ENCODE measurements at regions not wholly inside any gene's neighbourhood (a gene's known extent, or its start where the extent isn't known, plus 50 kb on each side); places are given as distances from the start of the nearest gene placed in this dataset.
"Not testable (repeated sequence)": the region's sequence is repeated elsewhere in the genome, so short reads cannot be mapped to it uniquely, and the experiment has no call there.

- no peaks in the 10 kb centered on the region for H3K27me3 ChIP-seq (ENCODE audit: insufficient read depth, low read length, poor library complexity, severe bottlenecking)
- no peak overlapping the region for H3K4me2 ChIP-seq (ENCODE audit: low read depth, low read length, poor library complexity, severe bottlenecking)
- no peaks in the 10 kb centered on the region for H4K20me1 ChIP-seq (ENCODE audit: insufficient read depth, low read length, poor library complexity, severe bottlenecking)
- no peaks in the 10 kb centered on the region for H3K4me1 ChIP-seq (ENCODE audit: insufficient read depth, low read length, poor library complexity, severe bottlenecking)
- H3K9ac ChIP-seq (ENCODE audit: low read depth, low read length, poor library complexity, severe bottlenecking), result no peak overlapping the region
- H3K4me3 ChIP-seq (ENCODE audit: low read length, poor library complexity, severe bottlenecking), result no peak overlapping the region
- H3F3A ChIP-seq (ENCODE audit: low read depth), result no peaks in the 10 kb centered on the region
- H3K36me3 ChIP-seq (ENCODE audit: insufficient read depth, low read length), result no peaks in the 10 kb centered on the region
- no peaks in the 10 kb centered on the region for H3K79me2 ChIP-seq (ENCODE audit: insufficient read depth, low read length)
- H3K9me3 ChIP-seq (ENCODE audit: insufficient read depth, low read depth, low read length), result no peaks in the 10 kb centered on the region
- no peaks in the 10 kb centered on the region for H3K9me2 ChIP-seq (replicated peaks; ENCODE audit: low read depth, low read length)
- H2AFZ ChIP-seq (ENCODE audit: low read length), result no peak overlapping the region
- TF ChIP-seq EZH2phosphoT487 (IDR thresholded peaks at IDR 0.05; ENCODE audit: borderline replicate concordance) (no peak), CTCF (conservative IDR thresholded peaks at IDR 0.05; ENCODE audit: low read length) (no peak)
These were observed 698.6 kb upstream of the B3GALT2 start for GRCh38 chr1:193884848-193885558.

GRCh38 chr1:193877920-193878319, 691.5 kb upstream of the B3GALT2 start:
- H3K9me3 ChIP-seq (ENCODE audit: insufficient read depth, low read depth, low read length); H3K4me3 ChIP-seq (ENCODE audit: low read length, poor library complexity, severe bottlenecking); H3K9me2 ChIP-seq (replicated peaks; ENCODE audit: low read depth, low read length); H2AFZ ChIP-seq (ENCODE audit: low read length); H3K27me3 ChIP-seq (ENCODE audit: insufficient read depth, low read length, poor library complexity, severe bottlenecking); H3K9ac ChIP-seq (ENCODE audit: low read depth, low read length, poor library complexity, severe bottlenecking); H3K79me2 ChIP-seq (ENCODE audit: insufficient read depth, low read length); H3F3A ChIP-seq (ENCODE audit: low read depth); H3K36me3 ChIP-seq (ENCODE audit: insufficient read depth, low read length); H3K4me2 ChIP-seq (ENCODE audit: low read depth, low read length, poor library complexity, severe bottlenecking); H4K20me1 ChIP-seq (ENCODE audit: insufficient read depth, low read length, poor library complexity, severe bottlenecking); H3K4me1 ChIP-seq (ENCODE audit: insufficient read depth, low read length, poor library complexity, severe bottlenecking): not testable (repeated sequence)

- H3K27me3 ChIP-seq (ENCODE audit: insufficient read depth, low read length, poor library complexity, severe bottlenecking), result no peaks in the 10 kb centered on the region
- no peak for TF ChIP-seq CTCF (conservative IDR thresholded peaks at IDR 0.05; ENCODE audit: low read length)
- no peak for TF ChIP-seq EZH2phosphoT487 (IDR thresholded peaks at IDR 0.05; ENCODE audit: borderline replicate concordance)
- no peaks in the 10 kb centered on the region for H3F3A ChIP-seq (ENCODE audit: low read depth)
- H3K4me2 ChIP-seq (ENCODE audit: low read depth, low read length, poor library complexity, severe bottlenecking), result no peak overlapping the region
- no peaks in the 10 kb centered on the region for H3K4me1 ChIP-seq (ENCODE audit: insufficient read depth, low read length, poor library complexity, severe bottlenecking)
- H3K9me3 ChIP-seq (ENCODE audit: insufficient read depth, low read depth, low read length), result no peaks in the 10 kb centered on the region; the same call in 1 of the 2 replicates
- no peak overlapping the region for H3K4me3 ChIP-seq (ENCODE audit: low read length, poor library complexity, severe bottlenecking)
- H3K36me3 ChIP-seq (ENCODE audit: insufficient read depth, low read length), result no peaks in the 10 kb centered on the region
- no peak overlapping the region for H3K9ac ChIP-seq (ENCODE audit: low read depth, low read length, poor library complexity, severe bottlenecking)
- 0 out of 2 replicates have a peak, but pooled peaks cover 3% of the 10 kb centered on the region for H3K9me2 ChIP-seq (replicated peaks; ENCODE audit: low read depth, low read length)
- H3K79me2 ChIP-seq (ENCODE audit: insufficient read depth, low read length), result no peaks in the 10 kb centered on the region
- H2AFZ ChIP-seq (ENCODE audit: low read length), result no peak overlapping the region
- no peaks in the 10 kb centered on the region for H4K20me1 ChIP-seq (ENCODE audit: insufficient read depth, low read length, poor library complexity, severe bottlenecking)
These were observed 682.0 kb upstream of the B3GALT2 start for GRCh38 chr1:193868425-193868824.

GRCh38 chr1:193856261-193856660, 669.8 kb upstream of the B3GALT2 start:
- Histone ChIP-seq H2AFZ (ENCODE audit: low read length) (no peak overlapping the region), H3K4me1 (ENCODE audit: insufficient read depth, low read length, poor library complexity, severe bottlenecking) (no peaks in the 10 kb centered on the region), H4K20me1 (ENCODE audit: insufficient read depth, low read length, poor library complexity, severe bottlenecking) (no peaks in the 10 kb centered on the region), H3K79me2 (ENCODE audit: insufficient read depth, low read length) (no peaks in the 10 kb centered on the region), H3F3A (ENCODE audit: low read depth) (no peaks in the 10 kb centered on the region), H3K9me2 (replicated peaks; ENCODE audit: low read depth, low read length) (no peaks in the 10 kb centered on the region), H3K9me3 (ENCODE audit: insufficient read depth, low read depth, low read length) (no peaks in the 10 kb centered on the region), H3K4me2 (ENCODE audit: low read depth, low read length, poor library complexity, severe bottlenecking) (no peak overlapping the region), H3K27me3 (ENCODE audit: insufficient read depth, low read length, poor library complexity, severe bottlenecking) (no peaks in the 10 kb centered on the region), H3K4me3 (ENCODE audit: low read length, poor library complexity, severe bottlenecking) (no peak overlapping the region), H3K36me3 (ENCODE audit: insufficient read depth, low read length) (no peaks in the 10 kb centered on the region), H3K9ac (ENCODE audit: low read depth, low read length, poor library complexity, severe bottlenecking) (no peak overlapping the region)
- no peak for TF ChIP-seq CTCF (conservative IDR thresholded peaks at IDR 0.05; ENCODE audit: low read length)
- TF ChIP-seq EZH2phosphoT487 (IDR thresholded peaks at IDR 0.05; ENCODE audit: borderline replicate concordance), result no peak

Data from Loucy (cell line).